GM21737 (cell line): ENCODE measurements at regions not wholly inside any gene's neighbourhood (a gene's known extent, or its start where the extent isn't known, plus 50 kb on each side); places are given as distances from the start of the nearest gene placed in this dataset.

ENCODE experiments used
- ATAC-seq: cut with Tn5 transposase; IDR thresholded peaks from one replicate; pipeline ENCODE4 v1.9.1; 2021; ENCODE audit warnings: mild to moderate bottlenecking, moderate library complexity; ENCODE audit not compliant: unreplicated experiment

- ATAC-seq, result no peak
Measured at GRCh38 chr9:18208166-18209059, 265.5 kb upstream of the ADAMTSL1 start.

- ATAC-seq, result no peak
Measured at GRCh38 chr9:18215626-18216025, 258.3 kb upstream of the ADAMTSL1 start.

- ATAC-seq, result no peak
Measured at GRCh38 chr9:18216376-18216775, 257.6 kb upstream of the ADAMTSL1 start.

- ATAC-seq, result no peak
Measured at GRCh38 chr9:18228101-18228500, 245.9 kb upstream of the ADAMTSL1 start.

- no peak for ATAC-seq
Measured at GRCh38 chr9:18229992-18230676, 243.8 kb upstream of the ADAMTSL1 start.

- no peak for ATAC-seq
Measured at GRCh38 chr9:18233311-18233710, 240.6 kb upstream of the ADAMTSL1 start.

GRCh38 chr9:18233776-18234445 lies 240.0 kb upstream of the ADAMTSL1 start:
- no peak for ATAC-seq

GRCh38 chr9:18235181-18235908 lies 238.6 kb upstream of the ADAMTSL1 start:
- ATAC-seq, result no peak

- ATAC-seq, result no peak
Measured at GRCh38 chr9:18236336-18236735, 237.6 kb upstream of the ADAMTSL1 start.

- ATAC-seq, result no peak
Measured at GRCh38 chr9:18237776-18238175, 236.2 kb upstream of the ADAMTSL1 start.

- ATAC-seq, result no peak
Measured at GRCh38 chr9:18238254-18238653, 235.7 kb upstream of the ADAMTSL1 start.

- ATAC-seq, result no peak
Measured at GRCh38 chr9:18238752-18239447, 235.1 kb upstream of the ADAMTSL1 start.

- no peak for ATAC-seq
Measured at GRCh38 chr9:18240213-18240612, 233.7 kb upstream of the ADAMTSL1 start.

GRCh38 chr9:18245911-18246310 lies 228.0 kb upstream of the ADAMTSL1 start:
- ATAC-seq, result no peak

GRCh38 chr9:18250053-18250452 lies 223.9 kb upstream of the ADAMTSL1 start:
- ATAC-seq, result no peak

GRCh38 chr9:18253950-18254349 lies 220.0 kb upstream of the ADAMTSL1 start:
- no peak for ATAC-seq

GRCh38 chr9:18255158-18255629 lies 218.8 kb upstream of the ADAMTSL1 start:
- ATAC-seq, result peak; percentile 71

- no peak for ATAC-seq
Measured at GRCh38 chr9:18255747-18256146, 218.2 kb upstream of the ADAMTSL1 start.

GRCh38 chr9:18256568-18256967 lies 217.4 kb upstream of the ADAMTSL1 start:
- ATAC-seq, result no peak

- ATAC-seq, result no peak
Measured at GRCh38 chr9:18260521-18260920, 213.4 kb upstream of the ADAMTSL1 start.
